GM19324 (cell line): ENCODE measurements at regions not wholly inside any gene's neighbourhood (a gene's known extent, or its start where the extent isn't known, plus 50 kb on each side); places are given as distances from the start of the nearest gene placed in this dataset.
"Not testable (repeated sequence)": the region's sequence is repeated elsewhere in the genome, so short reads cannot be mapped to it uniquely, and the experiment has no call there.

ENCODE experiments used
- ATAC-seq: cut with Tn5 transposase; IDR thresholded peaks from one replicate; pipeline ENCODE4 v1.9.1; 2021; ENCODE audit warnings: mild to moderate bottlenecking, moderate library complexity; ENCODE audit not compliant: unreplicated experiment, low FRiP score

GRCh38 chrX:66915893-66916292 is 277.0 kb upstream of the EDA2R start:
- ATAC-seq = no peak

- ATAC-seq = no peak
Measured at GRCh38 chrX:66914080-66914479, 275.2 kb upstream of the EDA2R start.

GRCh38 chrX:66912417-66912816 is 273.5 kb upstream of the EDA2R start:
- no peak for ATAC-seq

- ATAC-seq = no peak
Measured at GRCh38 chrX:66902081-66902480, 263.2 kb upstream of the EDA2R start.

- no peak for ATAC-seq
Measured at GRCh38 chrX:66900886-66901285, 262.0 kb upstream of the EDA2R start.

GRCh38 chrX:66892004-66892403 is 253.1 kb upstream of the EDA2R start:
- ATAC-seq = no peak

- no peak for ATAC-seq
Measured at GRCh38 chrX:66889418-66889817, 250.5 kb upstream of the EDA2R start.

GRCh38 chrX:66882101-66882500 is 243.2 kb upstream of the EDA2R start:
- ATAC-seq = no peak

GRCh38 chrX:66876776-66877175 is 237.9 kb upstream of the EDA2R start:
- ATAC-seq = no peak

GRCh38 chrX:66872771-66873170 is 233.9 kb upstream of the EDA2R start:
- ATAC-seq = no peak

- no peak for ATAC-seq
Measured at GRCh38 chrX:66863721-66864120, 224.8 kb upstream of the EDA2R start.

- no peak for ATAC-seq
Measured at GRCh38 chrX:66833426-66833825, 194.5 kb upstream of the EDA2R start.

- no peak for ATAC-seq
Measured at GRCh38 chrX:66815227-66815626, 176.3 kb upstream of the EDA2R start.

- not testable (repeated sequence) for ATAC-seq
Measured at GRCh38 chrX:66794514-66794913, 155.6 kb upstream of the EDA2R start.

GRCh38 chrX:66766318-66766717 is 127.4 kb upstream of the EDA2R start:
- ATAC-seq = no peak

GRCh38 chrX:66760651-66761050 is 121.8 kb upstream of the EDA2R start:
- no peak for ATAC-seq

GRCh38 chrX:66756717-66757116 is 117.8 kb upstream of the EDA2R start:
- no peak for ATAC-seq

GRCh38 chrX:66751136-66751782 is 112.4 kb upstream of the EDA2R start:
- ATAC-seq = no peak

GRCh38 chrX:66744519-66744918 is 105.6 kb upstream of the EDA2R start:
- not testable (repeated sequence) for ATAC-seq

- no peak for ATAC-seq
Measured at GRCh38 chrX:66731398-66731797, 92.5 kb upstream of the EDA2R start.

GRCh38 chrX:66728818-66729271 is 90.0 kb upstream of the EDA2R start:
- ATAC-seq = peak; percentile 63

- ATAC-seq = no peak
Measured at GRCh38 chrX:66717926-66718325, 79.0 kb upstream of the EDA2R start.
